ENCODE measurements at regions not wholly inside any gene's neighbourhood (a gene's known extent, or its start where the extent isn't known, plus 50 kb on each side); places are given as distances from the start of the nearest gene placed in this dataset.

GRCh38 chr17:77481476-77482374 is 341.0 kb downstream of the SEC14L1 start:
- no peak for DNase-seq (ENCODE audit: low read depth, low spot score)
- no peak overlapping the region for H3K27ac ChIP-seq (ENCODE audit: low read depth, low read length)
- POLR2A ChIA-PET = no interaction called here
- CTCF ChIA-PET = no interaction called here
- no peak overlapping the region for H3K4me3 ChIP-seq (ENCODE audit: low read depth, low read length)
- TF ChIP-seq CTCF (IDR thresholded peaks at IDR 0.05; ENCODE audit: low read depth, low read length) = no peak
- no peaks in the 10 kb centered on the region; the same call in 1 of the 2 replicates for H3K9me3 ChIP-seq (ENCODE audit: control insufficient read depth, insufficient read depth, low read length)
- H3K27me3 ChIP-seq (ENCODE audit: control insufficient read depth, insufficient read depth, low read length) = no peaks in the 10 kb centered on the region

GRCh38 chr17:77482375-77483127 is 341.8 kb downstream of the SEC14L1 start:
- POLR2A ChIA-PET = no interaction called here
- TF ChIP-seq CTCF (IDR thresholded peaks at IDR 0.05; ENCODE audit: low read depth, low read length) = no peak
- H3K4me3 ChIP-seq (ENCODE audit: low read depth, low read length) = no peak overlapping the region
- CTCF ChIA-PET = interaction anchor here (1.2 kb wide), 1 partner anchor 53 kb away, joined by 3 read pairs; no protein-coding TSS in a partner anchor
- DNase-seq (ENCODE audit: low read depth, low spot score) = no peak
- H3K27ac ChIP-seq (ENCODE audit: low read depth, low read length) = no peak overlapping the region
- no peaks in the 10 kb centered on the region; the same call in 1 of the 2 replicates for H3K9me3 ChIP-seq (ENCODE audit: control insufficient read depth, insufficient read depth, low read length)
- no peaks in the 10 kb centered on the region for H3K27me3 ChIP-seq (ENCODE audit: control insufficient read depth, insufficient read depth, low read length)

GRCh38 chr17:77483128-77483598 is 342.4 kb downstream of the SEC14L1 start:
- POLR2A ChIA-PET = no interaction called here
- Histone ChIP-seq H3K27ac (ENCODE audit: low read depth, low read length) (no peak overlapping the region), H3K27me3 (ENCODE audit: control insufficient read depth, insufficient read depth, low read length) (no peaks in the 10 kb centered on the region), H3K9me3 (ENCODE audit: control insufficient read depth, insufficient read depth, low read length) (no peaks in the 10 kb centered on the region; the same call in 1 of the 2 replicates), H3K4me3 (ENCODE audit: low read depth, low read length) (no peak overlapping the region)
- no peak for TF ChIP-seq CTCF (IDR thresholded peaks at IDR 0.05; ENCODE audit: low read depth, low read length)
- CTCF ChIA-PET = interaction anchor here (0.8 to 1.2 kb wide), 2 partner anchors 18 to 53 kb away, joined by 3 read pairs; no protein-coding TSS in a partner anchor
- no peak for DNase-seq (ENCODE audit: low read depth, low spot score)

GRCh38 chr17:77484111-77484510 is 343.3 kb downstream of the SEC14L1 start:
- no peak overlapping the region for H3K27ac ChIP-seq (ENCODE audit: low read depth, low read length)
- ChIA-PET CTCF (interaction anchor here (0.8 kb wide), 1 partner anchor 18 kb away, joined by 3 read pairs; no protein-coding TSS in a partner anchor), POLR2A (no interaction called here)
- no peaks in the 10 kb centered on the region; the same call in 1 of the 2 replicates for H3K9me3 ChIP-seq (ENCODE audit: control insufficient read depth, insufficient read depth, low read length)
- H3K27me3 ChIP-seq (ENCODE audit: control insufficient read depth, insufficient read depth, low read length) = no peaks in the 10 kb centered on the region
- no peak for DNase-seq (ENCODE audit: low read depth, low spot score)
- no peak overlapping the region for H3K4me3 ChIP-seq (ENCODE audit: low read depth, low read length)
- TF ChIP-seq CTCF (IDR thresholded peaks at IDR 0.05; ENCODE audit: low read depth, low read length) = no peak
